SK-N-SH (cell line): ENCODE measurements at regions not wholly inside any gene's neighbourhood (a gene's known extent, or its start where the extent isn't known, plus 50 kb on each side); places are given as distances from the start of the nearest gene placed in this dataset.

Source experiments
- CTCF ChIA-PET: fragments of 300-600, 350-600 bp; formaldehyde crosslinking; extraction: SDS; loops from one replicate; lab custom pipeline; 2021; lab: Yijun Ruan, JAX
- POLR2A ChIA-PET: fragments of 350-600 bp; sonication (Branson Sonifier 250); formaldehyde crosslinking; extraction: SDS; loops from one replicate; lab custom pipeline; 2020; ENCODE audit warnings: antibody characterized with exemption, inconsistent platforms; lab: Yijun Ruan, JAX
- DNase-seq: peaks from one replicate; pipeline ENCODE4 v3.0.0; 2012
- H2AFZ ChIP-seq: fragments of 200-600 bp; sonication (generic); 2 replicates; pipeline ENCODE4 v1.8.1; 2016; ENCODE audit warnings: antibody characterized with exemption, mild to moderate bottlenecking, low read depth
- H3F3A ChIP-seq: fragments of 200-600 bp; sonication (generic); replicated peaks from 2 replicates; pipeline ENCODE3; 2016; ENCODE audit warnings: antibody characterized with exemption, mild to moderate bottlenecking; ENCODE audit not compliant: insufficient read depth
- H3K27ac ChIP-seq, 2 experiments: fragments of 200-500 bp in 1 of 2; fragments of 200-600 bp in 1 of 2; sonication (Bioruptor generic) in 1 of 2; sonication (generic), shearing (Covaris generic) in 1 of 2; 2 replicates each; pipeline versions ENCODE4 v1.5.1 to v1.6.1; 2014 to 2016; ENCODE audit warnings: low read depth in 2 of 2, inconsistent platforms in 1 of 2, low read length in 1 of 2, mild to moderate bottlenecking in 1 of 2, mixed read lengths in 1 of 2
- H3K27me3 ChIP-seq: fragments of 200-600 bp; sonication (generic), shearing (Covaris generic); 2 replicates; pipeline ENCODE4 v1.6.1; 2016; ENCODE audit warnings: mixed run types; ENCODE audit not compliant: insufficient read depth
- H3K36me3 ChIP-seq, 2 experiments: fragments of 200-500 bp in 1 of 2; fragments of 200-600 bp in 1 of 2; sonication (Bioruptor generic) in 1 of 2; sonication (generic) in 1 of 2; replicated peaks in 1 of 2; 2 replicates each; pipeline versions ENCODE3 to v1.5.1; 2014 to 2016; ENCODE audit warnings: low read length in 1 of 2, mild to moderate bottlenecking in 1 of 2; ENCODE audit not compliant: insufficient read depth in 2 of 2, control insufficient read depth in 1 of 2
- H3K4me1 ChIP-seq, 2 experiments: fragments of 200-500 bp in 1 of 2; fragments of 200-600 bp in 1 of 2; sonication (Bioruptor generic) in 1 of 2; sonication (generic), shearing (Covaris generic) in 1 of 2; 2 replicates each; pipeline versions ENCODE4 v1.5.1 to v1.6.1; 2014 to 2016; ENCODE audit warnings: low read depth in 1 of 2, low read length in 1 of 2, mixed run types in 1 of 2; ENCODE audit not compliant: insufficient read depth in 2 of 2, control insufficient read depth in 1 of 2
- H3K4me2 ChIP-seq: fragments of 200-600 bp; sonication (generic), shearing (Covaris generic); 2 replicates; pipeline ENCODE4 v1.6.1; 2017; ENCODE audit warnings: mixed run types
- H3K4me3 ChIP-seq, 2 experiments: fragments of 200-500 bp in 1 of 2; fragments of 200-600 bp in 1 of 2; sonication (Bioruptor generic) in 1 of 2; sonication (generic), shearing (Covaris generic) in 1 of 2; 2 replicates each; pipeline versions ENCODE4 v1.5.1 to v1.8.1; 2014 to 2016; ENCODE audit warnings: low read depth in 2 of 2, inconsistent platforms in 1 of 2, low read length in 1 of 2, mild to moderate bottlenecking in 1 of 2, mixed read lengths in 1 of 2, moderate library complexity in 1 of 2
- H3K79me2 ChIP-seq: fragments of 200-600 bp; sonication (generic); 2 replicates; pipeline ENCODE4 v1.8.1; 2017; ENCODE audit warnings: mild to moderate bottlenecking; ENCODE audit not compliant: insufficient read depth
- H3K9ac ChIP-seq: fragments of 200-600 bp; sonication (generic); 2 replicates; pipeline ENCODE4 v1.6.1; 2017; ENCODE audit warnings: mixed run types
- H3K9me2 ChIP-seq: fragments of 200-600 bp; sonication (generic); 2 replicates; pipeline ENCODE4 v1.6.1; 2017; ENCODE audit warnings: mixed run types
- H3K9me3 ChIP-seq: fragments of 200-600 bp; sonication (generic); 2 replicates; pipeline ENCODE4 v1.6.1; 2017; ENCODE audit warnings: mixed run types, mild to moderate bottlenecking, moderate library complexity
- H4K20me1 ChIP-seq: fragments of 200-600 bp; sonication (generic); 2 replicates; pipeline ENCODE4 v1.6.1; 2017; ENCODE audit warnings: mild to moderate bottlenecking, mixed run types; ENCODE audit not compliant: insufficient read depth
- GABPA ChIP-seq: IDR thresholded peaks from 2 replicates; pipeline ENCODE4 v1.4.0; 2012; ENCODE audit warnings: low read depth, mild to moderate bottlenecking
- GATA2 ChIP-seq: sonication (generic); formaldehyde crosslinking; IDR thresholded peaks from 2 replicates; pipeline ENCODE4 v1.5.0; 2020; ENCODE audit warnings: mild to moderate bottlenecking, missing genetic modification reagents
- NRF1 ChIP-seq: IDR thresholded peaks from 2 replicates; pipeline ENCODE4 v1.6.1; 2012; ENCODE audit warnings: low read depth, mild to moderate bottlenecking, low read length
- TAF1 ChIP-seq: IDR thresholded peaks from 2 replicates; pipeline ENCODE4 v1.6.1; 2012; ENCODE audit warnings: low read depth, mild to moderate bottlenecking, low read length, moderate library complexity, borderline replicate concordance
- USF1 ChIP-seq: IDR thresholded peaks from 2 replicates; pipeline ENCODE4 v1.4.0; 2012; ENCODE audit warnings: low read depth, borderline replicate concordance
- ZBTB33 ChIP-seq: IDR thresholded peaks from 2 replicates; pipeline ENCODE4 v1.4.0; 2012; ENCODE audit warnings: low read depth, borderline replicate concordance
- WGBS: methylation state at CpG from one replicate; pipeline ENCODE4 v1.1.6; 2017; ENCODE audit warnings: low lambda C conversion rate; 5-methylcytosine and 5-hydroxymethylcytosine counted together
- TF ChIP-seq, protein P1 (sequence below): fragments of 150-350 bp; IDR thresholded peaks from 2 replicates; pipeline ENCODE4 v1.6.1; 2017; ENCODE audit warnings: antibody characterized with exemption, low read length, low read depth, borderline replicate concordance
- TF ChIP-seq, protein P2 (sequence below): IDR thresholded peaks from 2 replicates; pipeline ENCODE4; 2012
- TF ChIP-seq, protein P3 (sequence below): fragments of 150-350 bp; IDR thresholded peaks from 2 replicates; pipeline ENCODE4 v1.6.1; 2016; ENCODE audit warnings: mild to moderate bottlenecking, low read depth, low read length

DNA sequence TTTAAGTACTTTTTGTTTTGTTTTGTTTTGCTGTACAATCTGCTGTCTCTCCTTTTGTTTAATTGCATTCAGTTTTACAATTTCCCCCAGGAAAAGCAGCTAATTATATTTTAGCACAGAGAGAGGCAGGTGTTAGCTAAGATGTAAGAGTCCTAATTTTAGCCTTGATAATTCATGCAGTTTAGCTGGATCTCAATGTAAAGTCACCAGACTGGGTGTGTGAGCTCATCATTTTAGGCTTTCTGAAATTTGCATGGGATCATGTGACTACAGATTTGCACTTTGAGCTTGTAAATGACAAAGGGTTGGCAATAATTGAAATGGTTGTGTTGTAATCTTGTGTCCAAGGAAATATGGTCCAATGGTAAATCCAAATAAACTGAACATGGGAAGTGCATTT, 68.5 kb downstream of the ETAA1 start (continued):
- TF ChIP-seq, protein P1, sequence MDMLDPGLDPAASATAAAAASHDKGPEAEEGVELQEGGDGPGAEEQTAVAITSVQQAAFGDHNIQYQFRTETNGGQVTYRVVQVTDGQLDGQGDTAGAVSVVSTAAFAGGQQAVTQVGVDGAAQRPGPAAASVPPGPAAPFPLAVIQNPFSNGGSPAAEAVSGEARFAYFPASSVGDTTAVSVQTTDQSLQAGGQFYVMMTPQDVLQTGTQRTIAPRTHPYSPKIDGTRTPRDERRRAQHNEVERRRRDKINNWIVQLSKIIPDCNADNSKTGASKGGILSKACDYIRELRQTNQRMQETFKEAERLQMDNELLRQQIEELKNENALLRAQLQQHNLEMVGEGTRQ = no peak
- TF ChIP-seq NRF1 (no peak), TAF1 (no peak)

- CTCF ChIA-PET = interaction anchor here (4.7 kb wide), 1 partner anchor 10 kb away, joined by 19 read pairs; no protein-coding TSS in a partner anchor
- whole genome bisulfite sequencing = 57% methylated on average over 4 of the region's 4 CpGs
- no peak for TF ChIP-seq GATA2 (CRISPR knock-in tag)
- TF ChIP-seq TAF1 = no peak
- TF ChIP-seq ZBTB33 = no peak
- TF ChIP-seq, protein P2, sequence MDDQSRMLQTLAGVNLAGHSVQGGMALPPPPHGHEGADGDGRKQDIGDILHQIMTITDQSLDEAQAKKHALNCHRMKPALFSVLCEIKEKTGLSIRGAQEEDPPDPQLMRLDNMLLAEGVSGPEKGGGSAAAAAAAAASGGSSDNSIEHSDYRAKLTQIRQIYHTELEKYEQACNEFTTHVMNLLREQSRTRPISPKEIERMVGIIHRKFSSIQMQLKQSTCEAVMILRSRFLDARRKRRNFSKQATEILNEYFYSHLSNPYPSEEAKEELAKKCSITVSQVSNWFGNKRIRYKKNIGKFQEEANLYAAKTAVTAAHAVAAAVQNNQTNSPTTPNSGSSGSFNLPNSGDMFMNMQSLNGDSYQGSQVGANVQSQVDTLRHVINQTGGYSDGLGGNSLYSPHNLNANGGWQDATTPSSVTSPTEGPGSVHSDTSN = no peak
- TF ChIP-seq GABPA = no peak
- TF ChIP-seq, protein P3, sequence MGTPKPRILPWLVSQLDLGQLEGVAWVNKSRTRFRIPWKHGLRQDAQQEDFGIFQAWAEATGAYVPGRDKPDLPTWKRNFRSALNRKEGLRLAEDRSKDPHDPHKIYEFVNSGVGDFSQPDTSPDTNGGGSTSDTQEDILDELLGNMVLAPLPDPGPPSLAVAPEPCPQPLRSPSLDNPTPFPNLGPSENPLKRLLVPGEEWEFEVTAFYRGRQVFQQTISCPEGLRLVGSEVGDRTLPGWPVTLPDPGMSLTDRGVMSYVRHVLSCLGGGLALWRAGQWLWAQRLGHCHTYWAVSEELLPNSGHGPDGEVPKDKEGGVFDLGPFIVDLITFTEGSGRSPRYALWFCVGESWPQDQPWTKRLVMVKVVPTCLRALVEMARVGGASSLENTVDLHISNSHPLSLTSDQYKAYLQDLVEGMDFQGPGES = no peak
- TF ChIP-seq USF1 = no peak
These were observed 69.6 kb downstream of the ETAA1 start for GRCh38 chr2:67466734-67467133.

More at GRCh38 chr2:67466734-67467133, 69.6 kb downstream of the ETAA1 start:
- Histone ChIP-seq H3F3A (no peaks in the 10 kb centered on the region), H3K9me2 (no peaks in the 10 kb centered on the region), H3K27me3 (no peaks in the 10 kb centered on the region), H3K27ac (no peak overlapping the region), H2AFZ (no peak overlapping the region), H3K4me2 (no peak overlapping the region), H3K36me3 (no peaks in the 10 kb centered on the region), H3K79me2 (no peaks in the 10 kb centered on the region), H3K4me1 (peaks cover 0 to 4% of the 10 kb centered on the region in 2 experiments; a peak in 1 of 4 replicates), H3K9ac (no peak overlapping the region), H4K20me1 (no peaks in the 10 kb centered on the region), H3K9me3 (no peaks in the 10 kb centered on the region), H3K4me3 (no peak overlapping the region)
- POLR2A ChIA-PET = no interaction called here
- DNase-seq = no peak
